PFSK-1 (cell line): ENCODE measurements at regions not wholly inside any gene's neighbourhood (a gene's known extent, or its start where the extent isn't known, plus 50 kb on each side); places are given as distances from the start of the nearest gene placed in this dataset.

Source experiments
- FOXP2 ChIP-seq: optimal IDR thresholded peaks from 2 replicates; pipeline ENCODE3; 2011; ENCODE audit warnings: borderline replicate concordance, control low read depth, inconsistent platforms; ENCODE audit not compliant: insufficient read depth; ENCODE audit errors: extremely low read length, extremely low read depth
- POLR2AphosphoS5 ChIP-seq: IDR thresholded peaks from 2 replicates; pipeline ENCODE4 v1.6.1; 2012; ENCODE audit warnings: low read depth, mild to moderate bottlenecking, control low read depth, low read length, moderate library complexity
- SIN3A ChIP-seq: IDR thresholded peaks from 2 replicates; pipeline ENCODE4 v1.6.1; 2012; ENCODE audit warnings: mild to moderate bottlenecking, low read length, moderate library complexity, borderline replicate concordance; ENCODE audit not compliant: insufficient read depth
- TAF1 ChIP-seq: IDR thresholded peaks from 2 replicates; pipeline ENCODE4 v1.6.1; 2012; ENCODE audit warnings: low read length, control low read depth, borderline replicate concordance; ENCODE audit not compliant: insufficient read depth
- TF ChIP-seq, protein P1 (sequence below), 2 experiments: IDR thresholded peaks; 2 replicates each; pipeline versions ENCODE4 v1.6.1 to v1.8.0; 2011 to 2012; ENCODE audit warnings: low read depth in 2 of 2, low read length in 2 of 2, control low read depth in 1 of 2, inconsistent platforms in 1 of 2, mild to moderate bottlenecking in 1 of 2, moderate library complexity in 1 of 2; ENCODE audit not compliant: insufficient read depth in 1 of 2

DNA sequence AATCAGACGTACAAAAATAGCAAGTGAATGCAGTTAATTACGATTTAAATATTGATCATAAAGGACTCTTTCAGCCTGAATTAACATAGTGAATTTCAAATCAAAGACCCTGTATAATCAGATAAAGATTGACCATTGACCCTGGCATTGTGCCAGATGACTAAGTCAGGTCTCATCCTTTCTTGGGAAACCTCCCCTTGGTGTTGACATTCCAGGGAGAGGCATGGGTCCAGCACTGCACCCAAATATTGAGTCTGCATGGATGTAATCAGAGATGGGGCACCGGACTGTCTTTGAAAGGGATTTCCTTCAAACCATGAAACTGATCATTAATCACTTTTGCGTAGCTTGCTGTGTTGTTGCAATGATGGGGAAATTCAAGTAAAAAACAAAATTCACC is 1138.2 kb downstream of the BCL11B start:
- TF ChIP-seq POLR2AphosphoS5, result no peak
- TF ChIP-seq, protein P1, sequence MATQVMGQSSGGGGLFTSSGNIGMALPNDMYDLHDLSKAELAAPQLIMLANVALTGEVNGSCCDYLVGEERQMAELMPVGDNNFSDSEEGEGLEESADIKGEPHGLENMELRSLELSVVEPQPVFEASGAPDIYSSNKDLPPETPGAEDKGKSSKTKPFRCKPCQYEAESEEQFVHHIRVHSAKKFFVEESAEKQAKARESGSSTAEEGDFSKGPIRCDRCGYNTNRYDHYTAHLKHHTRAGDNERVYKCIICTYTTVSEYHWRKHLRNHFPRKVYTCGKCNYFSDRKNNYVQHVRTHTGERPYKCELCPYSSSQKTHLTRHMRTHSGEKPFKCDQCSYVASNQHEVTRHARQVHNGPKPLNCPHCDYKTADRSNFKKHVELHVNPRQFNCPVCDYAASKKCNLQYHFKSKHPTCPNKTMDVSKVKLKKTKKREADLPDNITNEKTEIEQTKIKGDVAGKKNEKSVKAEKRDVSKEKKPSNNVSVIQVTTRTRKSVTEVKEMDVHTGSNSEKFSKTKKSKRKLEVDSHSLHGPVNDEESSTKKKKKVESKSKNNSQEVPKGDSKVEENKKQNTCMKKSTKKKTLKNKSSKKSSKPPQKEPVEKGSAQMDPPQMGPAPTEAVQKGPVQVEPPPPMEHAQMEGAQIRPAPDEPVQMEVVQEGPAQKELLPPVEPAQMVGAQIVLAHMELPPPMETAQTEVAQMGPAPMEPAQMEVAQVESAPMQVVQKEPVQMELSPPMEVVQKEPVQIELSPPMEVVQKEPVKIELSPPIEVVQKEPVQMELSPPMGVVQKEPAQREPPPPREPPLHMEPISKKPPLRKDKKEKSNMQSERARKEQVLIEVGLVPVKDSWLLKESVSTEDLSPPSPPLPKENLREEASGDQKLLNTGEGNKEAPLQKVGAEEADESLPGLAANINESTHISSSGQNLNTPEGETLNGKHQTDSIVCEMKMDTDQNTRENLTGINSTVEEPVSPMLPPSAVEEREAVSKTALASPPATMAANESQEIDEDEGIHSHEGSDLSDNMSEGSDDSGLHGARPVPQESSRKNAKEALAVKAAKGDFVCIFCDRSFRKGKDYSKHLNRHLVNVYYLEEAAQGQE (IDR thresholded peaks at IDR 0.05; ENCODE audit: insufficient read depth in 1 of 2, low read depth in 2 of 2, low read length in 2 of 2), result no peak
- TF ChIP-seq TAF1, result no peak
- TF ChIP-seq SIN3A, result no peak
- no peak for TF ChIP-seq FOXP2

- TF ChIP-seq TAF1 (no peak), SIN3A (no peak), POLR2AphosphoS5 (no peak), FOXP2 (no peak)
- TF ChIP-seq, protein P1 (IDR thresholded peaks at IDR 0.05; ENCODE audit: insufficient read depth in 1 of 2, low read depth in 2 of 2, low read length in 2 of 2), result no peak
Measured at GRCh38 chr14:98136012-98136789, 1135.8 kb downstream of the BCL11B start.

DNA sequence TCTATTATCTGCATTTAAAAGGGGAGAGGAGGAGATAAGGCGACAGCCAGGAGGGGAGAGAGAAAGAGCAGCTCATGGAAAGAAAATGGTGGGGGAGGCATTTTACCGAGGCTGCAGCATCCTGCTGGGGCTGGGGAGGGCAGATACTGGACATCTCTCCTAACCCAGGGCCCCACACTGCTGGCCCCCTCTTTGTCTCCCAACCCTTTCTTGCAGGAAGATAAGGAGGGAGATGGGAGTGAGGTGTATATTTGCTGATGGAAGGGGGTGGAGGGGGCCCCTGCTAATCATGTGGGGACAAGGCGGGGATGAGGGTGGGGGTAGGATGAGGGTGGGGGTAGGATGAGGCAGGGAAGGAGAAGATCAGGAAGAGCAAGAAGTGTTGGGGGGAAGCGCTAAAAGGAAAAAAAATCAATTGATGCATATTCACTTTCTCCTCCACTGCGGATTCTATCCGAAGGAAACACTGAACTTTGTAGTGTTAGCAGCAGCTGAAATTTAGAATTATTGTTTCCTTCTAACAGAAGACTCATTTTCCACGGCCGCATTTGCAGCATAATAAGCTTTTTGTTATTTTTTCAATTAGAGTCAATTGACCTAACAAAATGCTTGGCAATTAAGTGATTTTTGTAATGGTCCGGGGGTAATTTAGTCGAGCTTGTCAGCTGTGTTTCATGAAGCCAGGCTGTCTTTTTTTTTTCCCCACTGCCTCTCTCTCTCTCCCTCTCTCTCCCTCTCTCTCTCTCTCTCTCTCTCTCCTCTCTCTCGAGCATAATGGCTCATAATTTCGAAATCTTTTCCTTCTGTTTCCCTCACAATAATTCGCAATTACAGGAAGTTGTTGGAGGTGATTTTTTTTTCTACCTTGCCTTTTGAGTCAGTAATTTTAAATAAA is 1134.6 kb downstream of the BCL11B start:
- TF ChIP-seq SIN3A, result no peak
- no peak for TF ChIP-seq POLR2AphosphoS5
- TF ChIP-seq, protein P1 (IDR thresholded peaks at IDR 0.05; ENCODE audit: insufficient read depth in 1 of 2, low read depth in 2 of 2, low read length in 2 of 2), result no peak
- no peak for TF ChIP-seq TAF1
- no peak for TF ChIP-seq FOXP2

DNA sequence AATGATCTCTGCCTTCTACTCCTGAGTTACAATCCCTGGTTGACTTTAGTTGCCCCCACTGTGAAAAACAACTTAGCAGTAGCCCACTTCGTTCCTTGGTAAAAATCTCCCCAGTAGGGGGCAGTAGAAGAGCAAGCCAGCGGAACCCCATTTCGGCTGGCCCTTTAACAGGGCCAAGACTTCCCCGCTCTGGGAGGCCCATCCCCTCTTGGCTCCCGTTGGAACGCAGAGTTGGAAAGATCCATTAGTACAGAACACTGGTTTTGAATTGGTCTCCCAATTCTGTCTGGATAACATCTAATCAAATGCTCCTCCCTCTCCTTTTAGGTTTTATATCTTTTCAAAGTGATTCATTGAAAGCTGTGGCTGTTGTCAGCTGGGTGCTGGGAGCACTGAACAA is 1133.3 kb downstream of the BCL11B start:
- no peak for TF ChIP-seq SIN3A
- TF ChIP-seq, protein P1 (IDR thresholded peaks at IDR 0.05; ENCODE audit: insufficient read depth in 1 of 2, low read depth in 2 of 2, low read length in 2 of 2), result no peak
- TF ChIP-seq TAF1, result no peak
- no peak for TF ChIP-seq POLR2AphosphoS5
